ENCODE measurements at regions not wholly inside any gene's neighbourhood (a gene's known extent, or its start where the extent isn't known, plus 50 kb on each side); places are given as distances from the start of the nearest gene placed in this dataset.
"Not testable (repeated sequence)": the region's sequence is repeated elsewhere in the genome, so short reads cannot be mapped to it uniquely, and the experiment has no call there.

- DNase-seq, result no peak
These were observed 50.0 kb downstream of the SPRING1 start for GRCh38 chr12:116687888-116688287.

GRCh38 chr12:116684891-116685290 is 53.0 kb downstream of the SPRING1 start:
- DNase-seq, result no peak

DNA sequence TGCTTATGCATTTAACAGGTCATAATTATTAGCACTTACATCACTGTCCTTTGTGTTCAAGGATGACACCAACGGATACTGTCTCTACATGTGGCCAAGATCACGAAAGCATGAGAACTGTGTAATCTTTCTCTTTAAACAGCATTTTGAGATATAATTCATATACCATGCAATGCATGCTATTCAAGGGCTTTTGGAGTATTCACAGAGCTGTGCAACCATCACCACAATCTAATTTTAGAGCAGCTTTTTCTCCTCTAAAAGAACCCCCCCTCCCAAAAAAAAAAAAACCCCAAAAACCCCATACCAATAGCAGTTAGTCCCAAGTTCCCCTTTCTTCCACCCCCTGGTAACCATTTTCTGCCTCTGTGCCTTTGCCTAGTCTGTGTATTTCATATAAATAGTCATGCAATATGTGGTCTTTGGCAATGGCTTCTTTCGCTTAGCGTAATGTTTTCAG is 60.6 kb downstream of the SPRING1 start:
- no peak for DNase-seq

DNA sequence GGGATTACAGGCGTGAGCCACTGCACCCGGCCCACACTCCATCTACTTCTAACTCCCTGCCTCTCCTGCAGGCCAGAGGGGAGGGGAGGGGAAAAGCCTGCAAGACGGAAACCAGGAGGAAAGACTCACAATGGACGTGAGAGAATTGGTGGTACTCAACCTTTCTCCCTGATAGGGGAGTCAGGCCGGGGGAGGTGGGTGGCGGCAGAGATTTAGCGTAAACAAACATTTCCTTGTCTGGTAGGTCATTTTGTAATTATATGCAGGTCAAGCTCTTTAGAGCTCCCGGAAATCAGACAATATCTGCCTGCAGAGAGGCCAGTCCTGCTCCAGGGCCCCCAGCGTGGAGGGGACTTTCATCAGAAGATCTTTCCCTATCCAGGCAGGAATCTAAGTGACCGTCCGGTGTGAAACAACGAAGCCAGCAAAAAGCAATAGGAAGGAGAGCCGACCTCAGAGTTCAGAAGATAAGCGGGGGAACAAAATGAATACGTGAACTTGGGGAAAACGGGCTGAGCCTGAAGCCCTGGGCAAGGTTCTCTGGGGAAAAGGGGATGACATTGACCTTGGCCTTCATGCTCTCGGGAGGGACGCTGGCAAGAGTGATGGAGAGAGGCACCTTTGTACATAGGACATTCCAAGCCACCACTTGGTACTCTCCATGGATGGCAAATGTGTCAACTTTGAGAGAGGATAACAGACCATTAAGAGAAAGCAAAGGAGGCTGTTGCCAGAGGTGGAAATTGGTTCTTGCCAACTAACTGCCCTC is 62.3 kb downstream of the SPRING1 start:
- no peak for DNase-seq

DNA sequence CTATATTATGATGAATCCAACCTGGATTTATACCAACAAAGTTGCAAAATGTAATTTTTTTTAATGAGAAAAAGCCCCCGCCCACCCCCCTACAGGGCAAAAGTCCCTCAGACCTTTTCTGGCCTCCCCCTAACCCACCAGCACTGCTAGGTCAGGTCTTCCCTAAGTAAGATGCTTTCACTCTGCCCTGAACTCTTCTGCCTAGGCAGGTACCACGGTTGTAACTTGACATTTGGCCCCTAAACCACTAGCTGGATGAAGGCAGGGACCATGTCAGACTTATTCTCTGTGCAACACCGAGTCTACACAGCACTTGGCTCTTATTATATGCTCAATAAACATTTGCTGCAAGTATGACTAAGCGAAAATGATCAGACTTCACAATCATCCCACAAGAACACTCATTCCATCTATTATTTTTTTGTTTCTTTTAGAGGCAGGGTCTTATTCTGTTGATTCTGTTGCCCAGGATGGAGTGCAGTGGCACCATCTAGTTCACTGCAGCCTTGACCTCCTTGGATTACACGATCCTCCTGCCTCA is 63.2 kb downstream of the SPRING1 start:
- no peak for DNase-seq

DNA sequence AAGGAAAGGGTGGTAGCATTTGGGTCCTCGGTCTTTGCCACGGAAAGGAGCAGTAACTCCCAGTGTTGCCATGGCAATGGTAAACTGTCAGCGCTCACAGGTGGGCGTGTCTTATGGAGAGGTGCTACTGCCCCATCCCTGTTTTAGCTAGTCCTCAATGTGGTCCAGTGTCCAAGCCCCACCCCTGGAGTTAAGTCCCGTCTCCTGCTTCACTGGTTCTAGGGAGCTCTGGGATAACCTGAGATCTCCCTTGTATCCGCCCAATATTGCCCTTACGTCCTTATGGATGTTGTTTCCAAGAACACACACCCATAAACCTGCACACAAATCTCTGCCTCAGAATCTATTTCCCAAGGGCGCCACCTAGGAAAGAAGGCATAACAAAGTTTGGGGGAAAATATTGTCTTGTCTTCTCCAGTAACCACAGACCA is 64.2 kb downstream of the SPRING1 start:
- DNase-seq, result no peak

DNA sequence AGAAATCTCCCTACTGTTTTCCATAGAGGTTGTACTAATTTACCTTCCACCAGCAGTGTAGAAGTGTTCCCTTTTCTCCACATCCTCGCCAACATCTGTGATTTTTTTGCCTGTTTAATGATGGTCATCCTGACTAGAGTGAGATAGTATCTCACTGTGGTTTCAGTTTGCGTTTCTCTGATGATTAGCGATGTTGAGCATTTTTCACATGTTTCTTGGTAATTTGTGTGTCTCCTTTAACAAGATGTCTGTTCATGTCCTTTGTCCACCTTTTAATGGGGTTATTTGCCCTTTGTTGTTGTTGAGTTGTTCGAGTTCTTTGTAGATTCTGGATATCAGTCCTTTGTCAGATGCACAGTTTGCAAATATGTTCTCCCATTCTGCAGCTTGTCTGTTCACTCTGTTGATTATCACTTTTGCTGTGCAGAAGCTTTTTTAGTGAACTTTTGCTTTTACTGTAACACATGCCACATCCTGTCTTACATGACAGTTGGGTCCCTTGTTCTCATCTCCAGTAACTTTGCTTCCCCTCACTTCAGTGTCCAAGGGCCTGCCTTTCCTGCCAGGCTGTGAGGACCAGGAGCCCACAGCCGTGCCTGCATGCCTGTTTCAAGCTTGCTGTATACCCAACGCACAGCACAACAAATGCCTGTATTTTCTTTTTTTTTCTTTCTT is 64.9 kb downstream of the SPRING1 start:
- no peak for DNase-seq

DNA sequence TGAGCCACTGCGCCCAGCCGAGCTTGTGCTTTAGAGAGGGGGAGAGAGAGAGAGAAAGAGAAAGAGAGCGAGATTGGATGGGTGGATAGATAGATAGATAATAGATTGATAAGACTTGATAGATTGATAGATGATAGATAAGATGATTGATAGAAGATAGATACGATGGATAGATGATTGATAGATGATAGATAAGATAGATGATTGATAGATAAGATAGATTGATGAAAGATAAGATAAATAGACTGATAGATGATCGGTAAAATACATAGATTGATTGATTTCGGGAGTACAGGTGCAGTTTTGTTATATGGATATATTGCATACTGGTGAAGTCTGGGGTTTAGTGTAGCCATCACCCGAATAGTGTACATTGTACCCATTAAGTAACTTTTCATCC is 65.9 kb downstream of the SPRING1 start:
- no peak for DNase-seq

DNA sequence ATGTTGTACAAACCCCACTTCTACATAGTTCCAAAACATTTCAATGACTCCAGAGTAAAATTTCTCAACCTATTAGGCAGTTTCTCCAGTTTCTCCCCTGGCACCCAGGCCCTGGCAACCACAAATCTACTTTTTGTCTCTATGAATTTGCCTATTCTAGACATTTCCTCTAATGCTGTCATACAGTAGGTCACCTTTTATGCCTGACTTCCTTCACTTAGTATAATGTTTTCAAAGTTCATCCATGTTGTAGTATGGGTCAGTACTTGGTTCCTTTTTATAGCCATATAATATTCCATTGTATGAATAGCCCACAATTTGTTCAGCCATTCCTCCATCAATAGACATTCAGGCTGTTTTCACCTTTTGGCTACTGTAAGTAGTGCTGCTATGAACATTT is 67.0 kb downstream of the SPRING1 start:
- no peak for DNase-seq

DNA sequence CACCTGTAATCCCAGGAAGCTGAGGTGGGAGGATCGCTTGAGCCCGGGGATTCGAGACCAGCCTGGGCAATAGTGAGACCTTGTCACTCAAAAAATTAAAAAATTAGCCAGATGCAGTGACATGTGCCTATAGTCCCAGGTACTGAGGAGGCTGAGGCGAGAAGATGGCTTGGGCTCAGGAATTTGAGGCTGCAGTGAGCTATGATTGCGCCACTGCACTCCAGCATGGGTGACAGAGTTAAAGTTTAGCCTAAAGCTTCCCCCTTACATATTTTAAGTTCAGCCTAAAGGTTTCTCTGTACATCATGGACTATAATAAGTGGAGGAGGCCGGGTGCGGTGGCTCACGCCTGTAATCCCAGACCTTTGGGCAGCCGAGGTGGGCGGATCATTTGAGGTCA is 70.1 kb downstream of the SPRING1 start:
- no peak for DNase-seq

- DNase-seq, result not testable (repeated sequence)
These were observed 71.0 kb downstream of the SPRING1 start for GRCh38 chr12:116666829-116667228.

DNA sequence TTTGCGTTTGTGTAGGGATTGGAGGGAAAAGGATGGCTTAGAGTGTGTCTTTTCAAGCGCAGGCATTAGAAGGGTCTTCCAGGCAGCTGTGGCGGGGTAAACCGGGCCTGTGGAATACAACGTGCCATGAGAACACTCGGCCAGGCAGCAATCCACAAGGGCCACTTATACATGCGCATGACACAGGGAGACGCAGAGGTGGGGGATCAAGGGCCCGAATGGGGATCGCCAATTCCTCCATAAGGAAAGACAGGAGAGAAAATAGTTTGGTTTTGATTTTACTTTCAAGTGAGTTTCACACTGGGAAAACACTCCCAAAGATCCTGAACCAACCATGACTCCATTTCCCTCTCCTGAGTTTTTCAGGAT is 71.6 kb downstream of the SPRING1 start:
- DNase-seq, result no peak

GRCh38 chr12:116665666-116666304 is 72.1 kb downstream of the SPRING1 start:
- DNase-seq, result no peak

- DNase-seq, result no peak
These were observed 73.8 kb downstream of the SPRING1 start for GRCh38 chr12:116664085-116664484.

- peak; percentile 48 for DNase-seq
These were observed 75.2 kb downstream of the SPRING1 start for GRCh38 chr12:116662612-116663144.

GRCh38 chr12:116661341-116661740 is 76.5 kb downstream of the SPRING1 start:
- no peak for DNase-seq

DNA sequence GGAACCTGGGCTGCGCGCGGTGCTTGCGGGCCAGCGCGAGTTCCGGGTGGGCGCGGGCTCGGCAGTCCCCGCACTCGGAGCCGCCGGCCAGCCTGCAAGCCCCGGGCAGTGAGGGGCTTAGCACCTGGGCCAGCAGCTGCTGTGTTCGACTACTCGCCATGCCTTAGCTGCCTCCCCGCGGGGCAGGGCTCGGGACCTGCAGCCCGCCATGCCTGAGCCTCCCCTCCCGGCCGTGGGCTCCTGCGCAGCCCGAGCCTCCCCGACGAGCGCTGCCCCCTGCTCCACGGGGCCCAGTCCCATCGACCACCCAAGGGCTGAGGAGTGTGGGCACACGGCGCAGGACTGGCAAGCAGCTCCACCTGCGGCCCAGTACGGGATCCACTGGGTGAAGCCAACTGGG is 77.1 kb downstream of the SPRING1 start:
- not testable (repeated sequence) for DNase-seq

GRCh38 chr12:116659771-116660481 is 77.9 kb downstream of the SPRING1 start:
- DNase-seq, result no peak

GRCh38 chr12:116657921-116658495 is 79.9 kb downstream of the SPRING1 start:
- DNase-seq, result no peak

GRCh38 chr12:116656306-116656705 is 81.6 kb downstream of the SPRING1 start:
- DNase-seq, result no peak

DNA sequence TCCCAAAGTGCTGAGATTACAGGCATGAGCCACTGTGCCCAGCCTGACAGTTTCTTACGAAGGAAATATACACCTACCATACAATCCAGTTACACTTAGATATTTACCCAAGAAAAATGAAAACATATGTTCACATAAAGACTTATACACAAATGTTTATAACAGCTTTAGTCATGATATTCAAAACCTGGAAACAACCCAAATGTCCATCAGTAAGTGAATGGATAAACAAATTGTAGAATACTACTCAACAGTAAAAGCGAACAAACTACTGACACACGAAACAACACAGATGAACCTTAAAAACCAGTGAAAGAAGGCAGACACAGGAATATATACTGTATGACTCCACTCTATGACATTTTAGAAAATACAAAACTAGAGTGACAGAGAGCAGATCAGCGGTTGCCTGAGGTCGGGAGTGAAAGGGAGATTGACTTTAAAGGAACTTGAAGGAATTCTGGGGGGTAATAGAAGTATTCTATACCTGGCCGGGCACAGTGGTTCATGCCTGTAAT is 83.6 kb downstream of the SPRING1 start:
- no peak for DNase-seq

GRCh38 chr12:116651089-116651488 is 86.8 kb downstream of the SPRING1 start:
- no peak for DNase-seq

All from DMS 273 treated with DMSO at 0.1 percent for 48 hours (cell line).